SH-SY5Y (cell line): ENCODE measurements at regions not wholly inside any gene's neighbourhood (a gene's known extent, or its start where the extent isn't known, plus 50 kb on each side); places are given as distances from the start of the nearest gene placed in this dataset.

Experiments
- GATA2 ChIP-seq: IDR thresholded peaks from 2 replicates; pipeline ENCODE4 v1.6.1; 2011; ENCODE audit warnings: mild to moderate bottlenecking, low read depth, low read length
- GATA3 ChIP-seq: IDR thresholded peaks from 2 replicates; pipeline ENCODE4 v1.6.1; 2011; ENCODE audit warnings: low read depth, mild to moderate bottlenecking, low read length, moderate library complexity

DNA sequence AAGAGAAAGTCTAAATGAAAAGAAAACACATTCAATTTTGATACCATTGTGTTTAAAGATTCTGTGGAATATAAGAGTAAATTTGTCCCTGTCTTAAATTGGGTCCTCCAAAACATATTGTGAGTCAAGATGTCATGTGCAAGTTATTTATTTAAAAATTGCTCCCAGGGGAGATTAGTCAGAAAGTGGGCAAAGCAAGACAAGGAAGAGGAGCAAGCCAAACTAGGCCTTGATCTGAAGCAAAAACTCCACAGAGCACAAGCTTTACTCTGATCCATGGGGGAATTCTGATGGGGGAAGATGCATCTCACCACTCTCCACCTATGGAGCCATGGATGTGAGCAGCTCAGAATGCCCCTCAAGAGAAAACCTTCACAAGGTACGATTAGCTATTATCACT is 342.8 kb upstream of the IL12A start:
- TF ChIP-seq GATA2, result no peak
- no peak for TF ChIP-seq GATA3
